ENCODE measurements at regions not wholly inside any gene's neighbourhood (a gene's known extent, or its start where the extent isn't known, plus 50 kb on each side); places are given as distances from the start of the nearest gene placed in this dataset.

DNA sequence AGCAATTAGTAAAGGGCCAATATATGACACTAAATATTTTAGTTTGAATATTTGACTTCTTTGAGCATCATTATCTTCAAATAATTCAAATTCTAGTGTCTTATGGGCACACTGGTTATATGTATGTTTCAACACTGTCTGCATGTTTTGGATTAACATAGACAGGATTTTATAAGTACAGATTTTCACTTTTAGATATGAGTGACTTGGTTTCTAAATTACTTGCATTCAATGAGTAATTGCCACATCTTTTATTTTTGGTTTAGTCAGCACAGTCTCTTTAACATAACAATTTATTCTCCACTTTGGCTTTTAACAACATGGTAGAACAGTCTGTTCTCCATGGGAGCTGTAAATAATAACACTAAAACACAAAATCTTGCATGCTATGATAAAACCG, 674.8 kb downstream of the TBL1XR1 start:
- Histone ChIP-seq H3K27ac (ENCODE audit: low read length) (no peak overlapping the region), H3K36me3 (ENCODE audit: insufficient read depth, low read length) (no peaks in the 10 kb centered on the region)

GRCh38 chr3:176521531-176522175, 675.6 kb downstream of the TBL1XR1 start:
- TF ChIP-seq, protein P1, sequence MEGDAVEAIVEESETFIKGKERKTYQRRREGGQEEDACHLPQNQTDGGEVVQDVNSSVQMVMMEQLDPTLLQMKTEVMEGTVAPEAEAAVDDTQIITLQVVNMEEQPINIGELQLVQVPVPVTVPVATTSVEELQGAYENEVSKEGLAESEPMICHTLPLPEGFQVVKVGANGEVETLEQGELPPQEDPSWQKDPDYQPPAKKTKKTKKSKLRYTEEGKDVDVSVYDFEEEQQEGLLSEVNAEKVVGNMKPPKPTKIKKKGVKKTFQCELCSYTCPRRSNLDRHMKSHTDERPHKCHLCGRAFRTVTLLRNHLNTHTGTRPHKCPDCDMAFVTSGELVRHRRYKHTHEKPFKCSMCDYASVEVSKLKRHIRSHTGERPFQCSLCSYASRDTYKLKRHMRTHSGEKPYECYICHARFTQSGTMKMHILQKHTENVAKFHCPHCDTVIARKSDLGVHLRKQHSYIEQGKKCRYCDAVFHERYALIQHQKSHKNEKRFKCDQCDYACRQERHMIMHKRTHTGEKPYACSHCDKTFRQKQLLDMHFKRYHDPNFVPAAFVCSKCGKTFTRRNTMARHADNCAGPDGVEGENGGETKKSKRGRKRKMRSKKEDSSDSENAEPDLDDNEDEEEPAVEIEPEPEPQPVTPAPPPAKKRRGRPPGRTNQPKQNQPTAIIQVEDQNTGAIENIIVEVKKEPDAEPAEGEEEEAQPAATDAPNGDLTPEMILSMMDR (IDR thresholded peaks at IDR 0.05; ENCODE audit: borderline replicate concordance, extremely low read depth, low read length, poor library complexity, severe bottlenecking) = no peak
- no peak for TF ChIP-seq EZH2 (IDR thresholded peaks at IDR 0.05; ENCODE audit: borderline replicate concordance, low read depth, low read length, severe bottlenecking)
- Histone ChIP-seq H3K9me3 (ENCODE audit: insufficient read depth, low read length, severe bottlenecking) (no peaks in the 10 kb centered on the region), H3K4me1 (ENCODE audit: insufficient read depth, low read length) (no peaks in the 10 kb centered on the region), H3K9ac (ENCODE audit: low read depth, low read length) (no peak overlapping the region), H4K20me1 (ENCODE audit: insufficient read depth, low read length) (no peaks in the 10 kb centered on the region), H2AFZ (ENCODE audit: low read depth, low read length) (no peak overlapping the region), H3K27me3 (ENCODE audit: insufficient read depth, low read length, poor library complexity) (no peaks in the 10 kb centered on the region), H3K36me3 (ENCODE audit: insufficient read depth, low read length) (no peaks in the 10 kb centered on the region), H3K27ac (ENCODE audit: low read length) (no peak overlapping the region), H3K4me3 (ENCODE audit: low read depth in 1 of 2, low read length in 2 of 2) (no peak overlapping the region), H3K4me2 (ENCODE audit: insufficient read depth, low read length) (no peak overlapping the region), H3K79me2 (ENCODE audit: insufficient read depth, low read length) (no peaks in the 10 kb centered on the region)
- ATAC-seq (ENCODE audit: insufficient read depth, low read depth) (no peak), DNase-seq (no peak)

More for the DNA sequence above, 674.8 kb downstream of the TBL1XR1 start:
- no peaks in the 10 kb centered on the region for H3K9me3 ChIP-seq (ENCODE audit: insufficient read depth, low read length, severe bottlenecking)
- DNase-seq (no peak), ATAC-seq (ENCODE audit: insufficient read depth, low read depth) (no peak)
- H3K4me1 ChIP-seq (ENCODE audit: insufficient read depth, low read length) = no peaks in the 10 kb centered on the region
- H3K4me3 ChIP-seq (ENCODE audit: low read depth in 1 of 2, low read length in 2 of 2) = no peak overlapping the region
- no peaks in the 10 kb centered on the region for H3K27me3 ChIP-seq (ENCODE audit: insufficient read depth, low read length, poor library complexity)
- no peak overlapping the region for H3K4me2 ChIP-seq (ENCODE audit: insufficient read depth, low read length)
- H2AFZ ChIP-seq (ENCODE audit: low read depth, low read length) = no peak overlapping the region
- no peaks in the 10 kb centered on the region for H3K79me2 ChIP-seq (ENCODE audit: insufficient read depth, low read length)
- H3K9ac ChIP-seq (ENCODE audit: low read depth, low read length) = no peak overlapping the region
- TF ChIP-seq, protein P1 (IDR thresholded peaks at IDR 0.05; ENCODE audit: borderline replicate concordance, extremely low read depth, low read length, poor library complexity, severe bottlenecking) = no peak
- no peak for TF ChIP-seq EZH2 (IDR thresholded peaks at IDR 0.05; ENCODE audit: borderline replicate concordance, low read depth, low read length, severe bottlenecking)
- no peaks in the 10 kb centered on the region for H4K20me1 ChIP-seq (ENCODE audit: insufficient read depth, low read length)

GRCh38 chr3:176514297-176514696, 683.0 kb downstream of the TBL1XR1 start:
- no peak overlapping the region for H3K4me3 ChIP-seq (ENCODE audit: low read depth in 1 of 2, low read length in 2 of 2)
- DNase-seq (peak; percentile 25), ATAC-seq (ENCODE audit: insufficient read depth, low read depth) (no peak; the same call in 2 of the 3 replicates)
- H3K27ac ChIP-seq (ENCODE audit: low read length) = no peak overlapping the region
- no peaks in the 10 kb centered on the region for H3K27me3 ChIP-seq (ENCODE audit: insufficient read depth, low read length, poor library complexity)
- no peaks in the 10 kb centered on the region for H3K36me3 ChIP-seq (ENCODE audit: insufficient read depth, low read length)
- H3K4me2 ChIP-seq (ENCODE audit: insufficient read depth, low read length) = no peak overlapping the region
- H3K9me3 ChIP-seq (ENCODE audit: insufficient read depth, low read length, severe bottlenecking) = peaks cover 26% of the 10 kb centered on the region
- H3K4me1 ChIP-seq (ENCODE audit: insufficient read depth, low read length) = no peaks in the 10 kb centered on the region
- H2AFZ ChIP-seq (ENCODE audit: low read depth, low read length) = no peak overlapping the region
- no peaks in the 10 kb centered on the region for H4K20me1 ChIP-seq (ENCODE audit: insufficient read depth, low read length)
- TF ChIP-seq, protein P1 (IDR thresholded peaks at IDR 0.05; ENCODE audit: borderline replicate concordance, extremely low read depth, low read length, poor library complexity, severe bottlenecking) = peak; percentile 59
- no peak for TF ChIP-seq EZH2 (IDR thresholded peaks at IDR 0.05; ENCODE audit: borderline replicate concordance, low read depth, low read length, severe bottlenecking)
- H3K9ac ChIP-seq (ENCODE audit: low read depth, low read length) = no peak overlapping the region
- H3K79me2 ChIP-seq (ENCODE audit: insufficient read depth, low read length) = no peaks in the 10 kb centered on the region
